Panc1 (cell line): ENCODE measurements at regions not wholly inside any gene's neighbourhood (a gene's known extent, or its start where the extent isn't known, plus 50 kb on each side); places are given as distances from the start of the nearest gene placed in this dataset.

Experiments used
- ATAC-seq: fragments of 200-7000 bp; cut with Tn5 transposase; 2 replicates; pipeline ENCODE4 v1.9.1; 2020; ENCODE audit warnings: mild to moderate bottlenecking, moderate library complexity
- BruUV-seq: library from RNA; stranded (reverse); fragments of 400-500 nt; replicated peaks from 2 replicates; lab custom pipeline; 2021; lab: Mats Ljungman, UMichigan
- CTCF ChIA-PET: fragments of 300-600 bp; sonication (Branson Sonifier 250); formaldehyde crosslinking; loops from one replicate; lab custom pipeline; 2022; ENCODE audit warnings: antibody characterized with exemption; lab: Charles Lee
- POLR2A ChIA-PET: fragments of 300-600 bp; sonication (Branson Sonifier 250); formaldehyde crosslinking; loops from one replicate; lab custom pipeline; 2022; ENCODE audit warnings: antibody characterized with exemption; lab: Charles Lee
- DNase-seq: peaks from one replicate; pipeline ENCODE4 v3.0.0-alpha.2; 2010; ENCODE audit warnings: low read depth, low spot score
- H3K27ac ChIP-seq: 2 replicates; pipeline ENCODE4 v1.5.1; 2011; ENCODE audit warnings: mild to moderate bottlenecking, low read length, inconsistent platforms
- H3K27me3 ChIP-seq: fragments of 200-500 bp; sonication (Bioruptor generic); 2 replicates; pipeline ENCODE4 v1.6.0; 2014; ENCODE audit warnings: low read length, inconsistent platforms; ENCODE audit not compliant: control insufficient read depth, insufficient read depth
- H3K36me3 ChIP-seq: fragments of 200-500 bp; sonication (Bioruptor generic); 2 replicates; pipeline ENCODE4 v1.5.1; 2014; ENCODE audit warnings: inconsistent platforms, mild to moderate bottlenecking, low read length, moderate library complexity; ENCODE audit not compliant: control insufficient read depth, insufficient read depth
- H3K4me1 ChIP-seq: 2 replicates; pipeline ENCODE4 v1.5.1; 2011; ENCODE audit warnings: inconsistent platforms, mild to moderate bottlenecking, low read length, moderate library complexity; ENCODE audit not compliant: control insufficient read depth, insufficient read depth
- H3K4me3 ChIP-seq, 2 experiments: 2 replicates each; pipeline ENCODE4 v1.5.1; 2011 to 2012; ENCODE audit warnings: low read depth in 2 of 2, low read length in 2 of 2, mild to moderate bottlenecking in 2 of 2, inconsistent platforms in 1 of 2, moderate library complexity in 1 of 2
- H3K9me3 ChIP-seq: fragments of 200-500 bp; sonication (Bioruptor generic); 2 replicates; pipeline ENCODE4 v1.5.1; 2014; ENCODE audit warnings: low read depth, mild to moderate bottlenecking, inconsistent platforms, low read length, moderate library complexity; ENCODE audit not compliant: control insufficient read depth, insufficient read depth
- CTCF ChIP-seq: fragments of 450-650 bp; IDR thresholded peaks from 2 replicates; pipeline ENCODE4 v1.5.1; 2017; ENCODE audit warnings: mild to moderate bottlenecking
- POLR2AphosphoS5 ChIP-seq: IDR thresholded peaks from 2 replicates; pipeline ENCODE4 v1.6.1; 2012; ENCODE audit warnings: mild to moderate bottlenecking, low read depth, low read length, moderate library complexity
- REST ChIP-seq, 2 experiments: IDR thresholded peaks; 2 replicates each; pipeline ENCODE4 v1.6.1; 2011 to 2012; ENCODE audit warnings: low read depth in 2 of 2, control low read depth in 1 of 2, low read length in 1 of 2, mild to moderate bottlenecking in 1 of 2, moderate library complexity in 1 of 2; ENCODE audit not compliant: insufficient read depth in 1 of 2
- SIN3A ChIP-seq: IDR thresholded peaks from 2 replicates; pipeline ENCODE4 v1.6.1; 2012; ENCODE audit warnings: low read depth, mild to moderate bottlenecking, low read length, moderate library complexity, borderline replicate concordance; ENCODE audit not compliant: insufficient read depth
- TCF7L2 ChIP-seq: IDR thresholded peaks from 2 replicates; pipeline ENCODE4 v1.6.1; 2011; ENCODE audit warnings: mild to moderate bottlenecking, low read depth, low read length, inconsistent platforms
- in situ Hi-C: cut with HindIII; loops from 2 replicates; pipeline ENCODE4 v1.10.0; 2016; ENCODE audit warnings: low sequenced_read_pairs, low pct_unique_long_range_greater_than_20kb
- intact Hi-C: fragments of 100-400 bp; cut with micrococcal nuclease; formaldehyde crosslinking; loops from one replicate; pipeline ENCODE4 v1.10.0; 2022; ENCODE audit not compliant: unreplicated experiment

GRCh38 chr21:16073586-16073985 lies 343.8 kb downstream of the USP25 start:
- TF ChIP-seq CTCF = no peak
- no peak for TF ChIP-seq SIN3A
- no peak for TF ChIP-seq REST (IDR thresholded peaks at IDR 0.05; ENCODE audit: insufficient read depth in 1 of 2, low read depth in 2 of 2, low read length in 1 of 2)
- no peak for TF ChIP-seq TCF7L2
- TF ChIP-seq POLR2AphosphoS5 = no peak
- BruUV-seq = no TSS peak
- ATAC-seq (no peak), DNase-seq (no peak)
- Histone ChIP-seq H3K4me3 (no peak overlapping the region), H3K27me3 (no peaks in the 10 kb centered on the region), H3K4me1 (no peaks in the 10 kb centered on the region), H3K27ac (no peak overlapping the region), H3K36me3 (no peaks in the 10 kb centered on the region), H3K9me3 (no peaks in the 10 kb centered on the region)
- CTCF ChIA-PET = no interaction called here
- in situ Hi-C loops (no loop called here), intact Hi-C loops (no loop called here)
- POLR2A ChIA-PET = no interaction called here

- DNase-seq = no peak
- ChIA-PET CTCF (no interaction called here), POLR2A (no interaction called here)
- in situ Hi-C loops (no loop called here), intact Hi-C loops (no loop called here)
- no TSS peak for BruUV-seq
- no peak for TF ChIP-seq SIN3A
- TF ChIP-seq TCF7L2 = no peak
- TF ChIP-seq POLR2AphosphoS5 = no peak
- TF ChIP-seq REST (IDR thresholded peaks at IDR 0.05; ENCODE audit: insufficient read depth in 1 of 2, low read depth in 2 of 2, low read length in 1 of 2) = no peak
- no peak for TF ChIP-seq CTCF
- ATAC-seq = no peak
- Histone ChIP-seq H3K4me1 (no peaks in the 10 kb centered on the region), H3K4me3 (no peak overlapping the region), H3K9me3 (no peaks in the 10 kb centered on the region), H3K27ac (no peak overlapping the region), H3K36me3 (no peaks in the 10 kb centered on the region), H3K27me3 (no peaks in the 10 kb centered on the region)
Measured at GRCh38 chr21:16074950-16075489, 345.2 kb downstream of the USP25 start.
